Nucleus accumbens (tissue), 56 donors: ENCODE measurements at regions not wholly inside any gene's neighbourhood (a gene's known extent, or its start where the extent isn't known, plus 50 kb on each side); places are given as distances from the start of the nearest gene placed in this dataset.
A peak's percentile ranks its signal among the peaks of the same experiment; 100 is the strongest.
"Not testable (repeated sequence)": the region's sequence is repeated elsewhere in the genome, so short reads cannot be mapped to it uniquely, and the experiment has no call there.

Experiments
- DNase-seq, 56 donors: peaks; one replicate each; lab custom pipeline; 2025; lab: John Stamatoyannopoulos, UW

DNA sequence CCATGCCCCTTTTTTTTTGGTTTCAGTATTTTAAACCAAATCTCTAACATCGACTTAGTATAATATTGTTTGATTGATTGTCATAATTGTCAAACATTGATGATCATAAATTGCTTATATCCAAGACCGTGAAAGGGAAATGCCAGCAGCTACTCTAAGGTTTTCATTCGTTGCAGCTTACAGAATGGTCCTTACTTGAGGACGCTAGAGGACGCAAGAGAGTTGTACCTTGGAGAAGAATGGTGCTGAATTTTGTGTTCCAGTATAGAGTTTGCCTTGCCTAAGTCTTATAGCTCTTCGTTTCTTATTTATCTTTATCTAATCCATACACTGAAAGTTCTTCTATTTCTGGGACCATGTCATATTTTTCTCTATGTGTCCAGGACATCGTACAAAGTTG is 675.6 kb upstream of the DEFB115 start:
- DNase-seq = peak in 3 of 56 donors; percentile 2 to 4 (median 2)

DNA sequence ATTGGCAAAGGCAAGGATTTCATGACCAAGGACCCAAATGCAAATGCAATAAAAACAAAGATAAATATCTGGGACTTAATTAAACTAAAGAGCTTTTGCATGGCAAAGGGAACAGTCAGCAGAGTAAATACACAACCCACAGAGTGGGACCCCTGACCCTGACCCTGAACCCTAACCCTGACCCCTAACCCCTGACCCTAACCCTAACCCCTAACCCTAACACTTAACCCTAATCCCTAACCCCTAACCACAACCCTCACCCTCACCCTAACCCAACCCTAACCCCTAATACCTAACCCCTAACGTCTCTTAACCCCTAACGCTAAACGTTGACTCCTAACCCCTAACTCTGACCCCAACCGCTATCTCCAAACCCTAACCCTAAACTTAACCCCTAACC is 673.1 kb upstream of the DEFB115 start:
- DNase-seq = not testable (repeated sequence)

DNA sequence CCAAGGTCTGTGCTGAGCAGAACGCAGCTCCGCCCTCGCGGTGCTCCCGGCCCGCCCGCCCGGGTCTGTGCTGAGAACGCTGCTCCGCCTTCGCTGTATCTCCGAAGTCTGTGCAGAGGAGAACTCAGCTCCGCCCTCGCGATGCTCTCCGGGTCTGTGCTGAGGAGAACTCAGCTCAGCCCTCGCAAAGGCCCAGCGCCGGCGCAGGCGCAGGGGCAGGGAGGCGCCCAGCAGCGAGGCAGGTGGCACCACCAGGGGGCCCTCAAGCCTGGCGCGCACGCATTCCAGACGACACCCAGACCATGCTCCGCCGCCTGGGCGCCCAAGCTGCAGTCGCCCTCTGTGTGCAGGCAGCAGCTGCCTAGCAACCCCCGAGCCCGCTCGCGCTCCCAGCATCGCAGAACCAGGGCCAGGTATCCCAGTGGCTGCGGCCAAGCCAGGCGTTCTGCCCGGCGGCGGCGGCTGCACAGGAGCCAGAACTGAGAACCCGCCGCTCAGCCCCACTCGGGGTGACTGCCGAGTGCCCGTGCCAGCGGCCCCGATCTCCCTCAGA is 672.1 kb upstream of the DEFB115 start:
- DNase-seq = peak in 49 of 56 donors; percentile 11 to 91 (median 63)

DNA sequence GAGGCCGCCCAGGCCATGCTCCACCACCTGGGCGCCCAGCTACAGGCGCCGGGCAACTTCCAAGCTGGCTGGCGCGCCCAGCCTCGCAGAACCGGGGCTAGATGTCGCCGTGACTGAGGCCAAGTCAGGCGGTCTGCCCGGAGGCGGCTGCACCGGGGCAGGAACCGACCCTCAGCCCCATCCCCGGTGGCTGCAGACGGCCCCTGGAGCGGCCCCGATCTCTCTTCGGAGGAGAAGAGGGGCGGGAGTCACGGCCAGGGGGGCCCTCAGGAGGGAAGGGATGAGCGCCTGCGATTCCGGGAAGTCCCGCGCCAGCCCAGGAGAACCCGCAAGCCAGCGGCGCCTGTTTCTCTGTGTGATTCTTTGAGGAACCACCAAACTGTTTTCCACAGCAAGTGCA is 671.3 kb upstream of the DEFB115 start:
- peak in 5 of 56 donors; percentile 21 to 43 (median 31) for DNase-seq

DNA sequence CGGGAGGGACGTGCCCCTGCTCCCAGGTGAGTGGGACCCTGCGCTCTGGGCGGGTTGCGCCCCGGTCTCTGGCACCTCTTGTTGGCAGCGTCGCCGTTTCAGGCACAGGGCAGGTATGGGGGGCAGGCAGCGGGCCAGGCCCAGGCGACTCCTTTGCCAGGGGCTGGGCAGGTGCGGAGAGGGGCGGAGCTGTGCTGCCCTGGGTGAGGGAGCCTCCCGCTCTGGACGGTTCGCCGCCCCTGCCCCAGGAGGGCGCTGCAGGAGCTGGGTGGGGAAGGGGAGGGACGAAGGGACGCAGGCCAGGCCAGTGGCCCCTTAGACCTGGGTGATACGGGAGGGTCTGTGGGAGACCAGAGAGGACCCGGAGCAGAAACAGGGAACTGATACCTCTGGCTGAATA is 663.9 kb upstream of the DEFB115 start:
- DNase-seq = no peak

DNA sequence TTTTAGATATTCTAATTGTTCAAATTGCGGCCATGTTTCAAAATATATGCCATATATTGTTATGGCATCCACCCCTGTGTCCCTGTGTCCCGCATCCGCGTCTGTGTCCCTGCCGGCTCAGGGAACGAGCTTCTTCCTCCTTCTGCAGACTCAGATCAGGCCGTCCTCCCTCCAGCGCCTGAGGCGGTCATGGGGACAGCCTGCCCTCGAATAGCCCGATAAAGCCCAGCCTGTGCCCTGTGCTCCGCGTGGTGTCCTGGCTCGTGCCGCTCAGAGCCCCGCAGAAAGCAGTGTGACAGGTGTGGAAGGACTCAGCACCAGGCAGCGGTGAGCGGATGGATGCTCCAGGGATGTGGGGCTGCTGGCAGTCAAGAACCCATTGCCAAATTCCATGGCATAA is 663.4 kb upstream of the DEFB115 start:
- no peak for DNase-seq

DNA sequence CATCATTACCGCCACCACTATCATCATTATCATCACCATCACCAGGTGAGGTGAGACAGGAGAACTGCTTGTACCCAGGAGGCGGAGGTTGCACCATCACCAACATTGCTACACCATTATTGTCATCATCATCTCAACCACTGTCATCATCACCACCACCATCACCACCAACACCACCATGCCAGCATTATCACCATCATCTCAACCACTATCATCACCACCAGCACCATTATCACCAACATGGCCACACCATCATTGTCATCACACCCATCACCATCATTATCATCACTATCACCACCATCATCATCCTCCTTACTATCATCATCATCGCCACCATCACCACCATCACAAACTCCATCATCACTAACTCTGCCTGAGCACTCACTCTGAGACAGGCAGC is 661.8 kb upstream of the DEFB115 start:
- DNase-seq = no peak

DNA sequence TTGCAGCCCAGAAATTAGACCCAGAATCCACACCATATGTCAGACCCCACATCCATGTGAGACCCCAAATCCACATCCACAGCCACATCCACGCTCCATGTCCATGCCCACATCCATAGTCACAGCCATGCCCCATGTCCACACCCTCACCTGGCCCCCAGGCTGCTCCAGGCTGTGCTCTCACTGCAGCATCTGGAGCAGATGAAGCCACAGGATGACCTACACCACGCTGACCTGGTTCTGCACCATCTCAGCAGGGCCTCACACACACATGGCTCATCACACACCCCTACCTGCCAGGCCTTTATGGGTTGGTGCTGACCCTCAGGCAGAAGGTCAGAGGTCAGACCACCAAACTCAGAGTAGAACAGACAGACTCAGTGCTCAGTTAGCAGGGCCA is 660.0 kb upstream of the DEFB115 start:
- DNase-seq = not testable (repeated sequence)

DNA sequence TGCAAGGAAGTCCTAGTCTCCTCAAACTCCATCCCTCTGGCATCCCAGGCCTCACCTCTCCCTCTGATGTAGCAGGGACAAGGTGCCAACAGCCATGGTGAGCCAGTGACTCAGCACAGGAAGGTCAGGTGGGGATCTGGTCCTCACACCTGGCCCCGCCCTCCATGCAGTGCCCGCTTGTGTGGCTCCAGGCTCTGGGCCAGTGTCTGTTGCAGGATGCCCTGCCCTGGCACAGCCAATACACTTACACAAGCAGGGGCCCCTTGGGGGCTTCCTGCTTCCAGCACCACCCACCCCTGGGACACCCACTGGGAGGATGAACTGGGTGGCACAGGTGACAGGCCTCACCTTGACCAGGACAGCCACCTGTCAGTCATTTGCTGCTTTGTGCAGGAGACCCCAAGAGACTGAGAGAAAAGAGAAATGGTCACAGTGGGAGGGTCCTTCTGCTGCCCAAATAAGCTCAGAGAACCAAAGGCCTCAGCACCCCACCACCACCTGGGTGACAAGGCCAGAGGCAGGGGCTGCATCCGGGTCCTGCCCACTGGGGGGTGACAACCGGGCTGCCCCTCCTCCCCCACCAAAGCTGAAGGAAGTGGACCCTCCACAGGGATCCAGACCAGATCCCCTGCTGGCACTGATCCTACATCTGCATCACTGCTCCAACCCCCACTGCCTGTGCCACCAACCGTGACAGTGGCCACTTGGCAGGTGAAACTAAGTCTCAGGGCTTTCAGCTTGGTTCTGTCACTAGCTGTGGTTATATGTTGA is 658.8 kb upstream of the DEFB115 start:
- DNase-seq = no peak

DNA sequence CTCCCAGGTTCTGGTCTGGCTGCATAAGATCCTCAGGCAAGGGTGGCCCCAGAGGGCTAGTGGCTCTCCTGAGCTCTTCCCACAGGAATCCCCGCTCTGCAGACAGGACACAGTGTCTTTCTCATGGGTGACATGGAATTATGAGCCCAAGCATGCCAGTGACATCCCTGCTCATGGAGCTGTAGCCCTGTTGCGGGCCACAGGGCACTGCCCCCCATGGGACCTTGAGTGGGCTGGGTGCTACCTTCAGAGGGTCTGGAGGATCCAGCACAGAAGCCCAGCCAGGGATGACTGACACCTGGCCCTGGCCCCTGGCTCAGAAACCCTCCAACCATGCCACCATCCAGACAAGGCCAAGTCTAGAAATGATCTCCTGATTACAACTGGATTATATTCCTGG is 657.5 kb upstream of the DEFB115 start:
- DNase-seq = no peak

DNA sequence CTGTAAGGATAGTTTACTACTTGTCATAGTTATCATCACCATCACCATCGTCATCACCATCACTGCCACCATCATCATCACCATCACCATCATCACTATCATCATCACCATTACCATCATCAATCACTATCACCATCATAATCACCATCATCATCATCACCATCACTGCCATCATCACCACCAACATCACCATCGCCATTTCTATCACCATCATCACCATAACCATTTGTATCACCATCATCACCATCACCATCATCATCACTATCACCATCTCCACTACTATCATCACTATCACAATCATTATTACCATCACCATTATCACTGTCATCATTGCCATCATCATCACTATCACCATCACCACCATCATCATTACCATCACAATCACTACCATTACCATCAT is 655.5 kb upstream of the DEFB115 start:
- DNase-seq = no peak

DNA sequence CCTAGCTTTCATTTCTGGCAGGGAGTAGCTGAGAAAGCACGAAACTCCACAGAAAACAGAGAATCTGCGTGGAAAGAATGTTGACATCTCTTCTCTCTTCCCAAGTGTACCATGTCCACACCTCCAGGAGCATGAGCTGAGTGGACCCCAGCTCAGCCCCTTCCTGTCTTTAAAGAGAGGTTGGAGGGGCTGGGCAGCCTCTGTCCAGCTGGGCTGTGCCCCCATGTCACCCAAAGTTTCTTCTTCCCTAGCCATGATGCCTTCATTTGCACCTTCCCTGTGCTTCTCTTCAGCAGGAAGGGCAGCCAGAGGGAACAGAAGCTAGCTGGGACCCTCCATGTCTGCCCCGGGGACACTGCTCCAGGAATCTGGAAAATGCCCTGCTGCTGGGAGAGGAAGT is 655.0 kb upstream of the DEFB115 start:
- DNase-seq = no peak

DNA sequence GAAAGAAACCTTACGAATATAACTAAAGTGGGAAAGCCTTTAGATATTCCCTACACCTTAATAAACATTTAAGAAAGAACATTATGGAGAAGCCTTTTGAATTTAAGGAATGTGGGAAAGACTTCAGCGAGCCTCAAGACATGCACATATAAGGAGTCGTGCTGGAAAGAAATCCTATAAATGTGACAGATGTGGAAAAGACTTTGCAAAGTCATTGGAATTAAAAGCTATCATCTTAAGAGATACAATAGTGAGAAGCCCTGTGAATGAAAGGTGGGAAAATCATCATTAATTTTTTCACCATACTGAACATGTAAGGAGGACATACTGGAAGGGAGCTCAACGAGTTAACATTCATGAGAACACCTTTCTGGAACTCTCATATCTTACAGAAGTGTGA is 650.5 kb upstream of the DEFB115 start:
- DNase-seq = no peak

DNA sequence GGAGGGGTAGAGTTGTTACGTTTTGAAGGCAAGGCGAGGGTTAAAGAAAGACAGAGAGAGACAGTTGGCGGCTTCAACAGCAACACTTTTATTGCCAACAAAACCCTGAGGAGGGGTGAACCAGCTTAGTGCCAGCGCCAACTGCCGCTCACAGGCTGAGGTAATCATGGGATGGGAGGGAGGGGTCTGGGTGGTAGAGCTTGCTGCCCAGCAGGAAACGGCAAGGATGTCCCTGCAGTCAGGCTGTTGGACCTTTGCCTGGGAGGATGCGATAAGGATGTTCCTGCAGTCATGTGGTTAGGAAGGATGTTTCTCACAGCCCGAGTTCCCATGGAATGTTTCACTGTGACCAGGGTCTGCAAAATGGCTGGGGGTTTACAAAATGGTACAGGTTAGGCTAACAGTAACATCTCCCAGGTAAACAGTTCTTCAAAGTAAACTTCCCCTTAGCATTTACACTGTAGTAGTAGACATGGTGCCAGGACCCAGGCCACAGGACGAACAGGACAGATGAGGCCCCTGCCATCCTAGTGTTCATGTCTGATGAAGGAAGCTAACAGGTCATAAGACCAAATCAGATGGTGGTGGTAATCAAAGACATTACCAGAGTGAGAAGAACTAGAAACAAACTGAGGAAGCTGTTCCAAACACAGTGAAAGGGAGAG is 647.3 kb upstream of the DEFB115 start:
- peak in 3 of 56 donors; percentile 8 to 31 (median 13) for DNase-seq

DNA sequence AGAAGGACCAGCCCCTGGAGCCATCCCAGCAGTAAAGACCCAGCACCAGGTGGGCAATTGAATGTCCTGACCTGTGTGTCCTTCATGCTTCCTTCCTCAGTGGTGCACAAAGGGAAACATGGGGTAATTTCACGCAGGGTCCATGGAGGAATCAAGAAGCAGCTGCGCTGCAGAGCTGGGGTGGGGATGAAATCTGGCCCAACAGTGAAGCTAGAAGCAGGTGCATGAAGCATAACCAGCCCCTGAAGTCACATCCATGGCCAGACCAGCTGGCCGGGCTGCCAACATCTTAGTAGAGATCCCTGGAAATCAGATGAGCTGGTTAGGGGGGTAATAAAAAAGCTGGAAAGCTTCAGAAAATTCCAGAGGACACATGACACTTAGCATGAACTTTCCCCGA is 646.7 kb upstream of the DEFB115 start:
- no peak for DNase-seq

DNA sequence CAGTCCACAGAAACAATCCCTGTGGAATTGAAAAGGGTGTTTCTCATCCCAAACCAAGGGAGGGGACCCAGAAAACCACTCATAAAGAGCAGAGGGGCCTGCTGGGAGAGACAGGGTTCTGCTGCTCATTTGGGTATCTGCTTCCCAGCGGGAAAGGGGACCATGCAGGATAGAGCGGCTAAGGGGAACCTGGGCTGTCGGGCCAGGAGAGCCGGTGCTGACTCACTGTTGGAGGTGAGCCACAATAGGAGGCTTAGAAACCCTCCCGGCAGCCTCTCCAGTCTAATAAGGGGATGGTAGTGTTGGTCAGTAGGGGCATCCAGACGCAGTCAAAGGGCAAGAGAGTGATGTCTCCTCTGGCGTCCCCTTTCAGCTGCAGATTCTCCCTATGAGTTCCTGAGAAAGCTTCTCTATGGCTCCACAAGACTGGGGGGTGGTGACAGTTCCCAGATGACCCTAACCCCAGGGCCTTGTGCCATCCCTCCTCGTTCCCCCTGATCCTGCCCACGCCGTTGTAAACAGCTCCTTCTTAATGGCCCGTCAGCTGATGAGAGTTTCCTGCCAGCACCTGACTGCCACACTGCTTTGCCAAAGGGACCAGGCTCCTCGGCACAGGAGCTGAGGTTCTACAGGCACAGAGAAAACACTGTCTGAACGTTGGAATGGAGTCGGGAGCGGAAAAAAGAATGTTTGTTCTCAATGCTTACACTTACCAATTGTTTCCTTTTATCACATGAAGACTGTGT is 646.1 kb upstream of the DEFB115 start:
- peak in 25 of 56 donors; percentile 4 to 64 (median 27) for DNase-seq

DNA sequence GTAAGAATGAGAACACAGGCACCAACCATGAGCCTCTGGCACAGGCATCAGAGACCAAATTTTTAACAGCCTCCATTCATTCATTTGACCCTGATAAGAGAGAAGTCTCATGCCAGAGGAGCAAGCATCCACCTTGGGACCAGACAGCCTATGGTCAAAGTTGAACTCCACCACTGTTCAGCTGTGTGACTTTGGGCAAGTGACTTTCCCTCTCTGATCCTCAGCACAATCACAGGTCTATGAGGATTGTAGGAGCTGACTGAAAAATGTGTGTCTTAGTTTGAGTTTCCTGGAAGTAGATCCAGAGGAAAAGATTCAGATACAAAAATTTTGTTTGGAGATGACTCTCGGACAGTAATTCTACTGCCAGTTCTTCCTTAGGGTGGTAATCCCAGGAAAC is 645.1 kb upstream of the DEFB115 start:
- DNase-seq = no peak

DNA sequence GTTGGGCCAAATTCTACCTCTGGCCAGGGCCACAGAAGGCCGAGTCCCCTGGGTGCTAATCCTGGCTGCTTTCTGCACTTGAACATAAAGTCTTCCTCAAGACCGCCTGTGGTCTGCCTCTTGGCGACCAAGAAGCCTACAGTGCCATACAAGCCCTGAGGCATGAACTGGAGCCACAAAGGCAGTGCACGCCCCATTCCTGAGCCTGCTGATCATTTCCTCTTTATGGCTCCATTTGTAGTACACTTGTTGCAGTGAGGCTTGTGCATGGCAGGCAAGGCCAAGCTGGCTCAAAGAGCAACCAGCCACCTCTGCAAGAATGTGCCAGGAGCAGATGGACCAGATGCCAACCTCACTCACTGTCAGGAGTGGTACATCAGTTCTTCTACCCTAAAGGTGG is 636.1 kb upstream of the DEFB115 start:
- DNase-seq = not testable (repeated sequence)

DNA sequence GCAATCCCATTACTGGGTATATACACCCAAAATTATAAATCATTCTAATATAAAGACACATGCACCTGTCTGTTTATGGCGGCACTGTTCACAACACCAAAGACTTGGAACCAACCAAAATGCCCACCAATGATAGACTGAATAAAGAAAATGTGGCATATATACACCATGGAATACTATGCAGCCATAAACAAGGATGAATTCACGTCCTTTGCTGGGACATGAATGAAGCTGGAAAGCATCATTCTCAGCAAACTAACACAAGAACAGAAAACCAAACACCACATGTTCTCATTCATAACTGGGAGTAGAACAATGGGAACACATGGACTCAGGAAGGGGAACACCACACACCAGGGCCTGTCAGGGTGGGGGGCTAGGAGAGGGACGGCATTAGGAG is 633.2 kb upstream of the DEFB115 start:
- not testable (repeated sequence) for DNase-seq

DNA sequence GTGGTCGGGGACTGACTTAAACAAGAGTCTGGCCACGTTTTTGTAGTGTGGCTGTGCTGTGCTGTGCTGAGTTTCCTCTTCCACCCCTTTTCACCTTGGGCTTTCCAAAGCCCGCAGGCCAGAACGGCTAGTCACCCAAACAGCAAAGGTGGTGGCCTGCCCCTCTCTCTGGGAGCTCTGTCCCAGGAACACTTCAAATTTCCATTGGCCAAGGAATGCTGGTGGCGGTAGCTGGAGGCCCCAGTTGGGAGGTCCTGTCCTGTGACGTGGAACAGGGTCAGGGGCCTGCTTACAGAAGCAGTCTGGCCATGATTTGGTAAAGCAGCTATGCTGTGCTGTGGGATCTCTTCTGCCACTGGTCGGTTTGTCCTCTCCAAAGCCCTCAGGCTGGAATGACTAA is 628.1 kb upstream of the DEFB115 start:
- not testable (repeated sequence) for DNase-seq

DNA sequence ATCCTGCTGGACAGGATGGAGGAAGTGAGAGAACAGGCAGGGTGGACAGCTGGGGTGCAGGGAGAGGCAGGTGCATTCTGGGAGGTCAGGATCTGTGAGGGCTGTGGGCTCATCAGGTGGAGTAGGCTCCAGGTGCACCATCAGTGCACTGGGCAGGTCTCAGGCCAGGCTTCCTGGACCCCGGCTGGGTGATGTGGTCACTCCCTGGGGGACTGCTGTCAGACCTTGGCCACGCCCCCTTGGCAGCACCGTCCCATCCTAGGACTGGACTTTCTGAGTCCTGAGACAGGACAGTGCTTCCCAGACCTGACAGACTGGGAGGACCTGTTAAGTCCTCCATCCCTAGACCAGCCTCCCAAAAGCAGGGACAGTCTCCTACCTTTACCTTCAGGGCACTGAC is 626.7 kb upstream of the DEFB115 start:
- DNase-seq = no peak
